ENCODE measurements at regions not wholly inside any gene's neighbourhood (a gene's known extent, or its start where the extent isn't known, plus 50 kb on each side); places are given as distances from the start of the nearest gene placed in this dataset.

DNA sequence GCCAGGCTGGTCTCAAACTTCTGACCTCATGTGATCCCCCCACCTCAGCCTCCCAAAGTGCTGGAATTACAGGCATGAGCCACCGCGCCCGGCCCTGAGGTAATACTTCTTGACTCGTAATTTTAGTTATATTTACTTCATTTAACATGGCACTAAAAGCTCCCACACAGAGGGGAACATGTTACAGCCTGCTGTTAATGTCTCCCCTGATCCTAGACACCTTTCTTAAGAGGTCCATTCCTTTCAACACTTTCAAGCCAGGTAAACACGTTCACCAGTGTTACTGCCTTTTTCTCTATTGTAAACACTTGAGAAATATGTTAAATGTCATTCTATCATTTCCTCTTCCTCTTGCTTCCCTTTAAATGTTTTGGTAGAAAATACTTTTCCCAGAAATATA, 161.4 kb downstream of the METTL4 start:
- DNase-seq, result no peak

DNA sequence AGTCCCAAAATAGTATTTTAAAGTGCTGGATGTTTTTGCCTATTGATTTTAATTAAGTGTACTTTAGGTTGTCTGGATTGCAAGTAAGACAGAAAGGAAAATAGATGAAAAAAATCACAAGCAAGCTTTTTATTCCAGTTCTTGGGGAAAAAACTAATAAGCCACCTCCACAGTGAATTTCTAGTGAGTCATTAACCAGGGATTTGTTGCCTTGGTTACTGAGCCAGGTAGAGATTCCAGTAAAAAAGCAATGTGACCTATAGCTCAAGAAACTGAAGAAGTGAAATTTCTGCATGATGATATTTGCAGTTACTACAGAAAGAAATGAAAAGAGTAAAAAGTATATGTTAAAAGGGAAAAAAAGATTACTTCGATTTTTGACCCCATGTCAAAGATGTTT, 160.6 kb downstream of the METTL4 start:
- no peak for DNase-seq

DNA sequence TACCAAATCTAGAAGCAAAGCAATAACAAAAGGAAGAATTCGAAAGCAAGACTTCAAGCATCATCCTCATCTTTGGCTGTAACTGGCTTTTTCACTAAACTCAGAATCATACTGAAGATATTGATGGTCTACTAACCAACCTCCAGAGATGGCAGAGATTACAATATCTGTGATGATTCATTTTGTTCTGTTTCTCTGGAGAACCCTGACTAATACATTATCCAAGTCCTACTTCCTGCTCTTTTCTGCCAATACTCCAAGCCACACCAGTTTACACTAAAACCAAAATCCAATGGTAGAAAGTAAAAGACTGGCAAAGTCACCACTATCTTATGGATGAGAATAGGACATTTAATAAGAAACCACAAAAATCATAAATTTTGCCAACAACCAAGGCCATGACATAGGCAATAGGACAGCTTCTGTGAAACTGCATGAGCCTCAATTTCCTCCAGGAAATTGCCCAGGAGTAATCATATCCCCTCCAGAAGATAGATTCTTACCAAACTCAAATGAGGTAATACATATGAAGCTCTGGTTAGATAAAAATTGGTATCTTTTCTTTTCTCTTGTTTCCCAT, 159.8 kb downstream of the METTL4 start:
- no peak for DNase-seq

DNA sequence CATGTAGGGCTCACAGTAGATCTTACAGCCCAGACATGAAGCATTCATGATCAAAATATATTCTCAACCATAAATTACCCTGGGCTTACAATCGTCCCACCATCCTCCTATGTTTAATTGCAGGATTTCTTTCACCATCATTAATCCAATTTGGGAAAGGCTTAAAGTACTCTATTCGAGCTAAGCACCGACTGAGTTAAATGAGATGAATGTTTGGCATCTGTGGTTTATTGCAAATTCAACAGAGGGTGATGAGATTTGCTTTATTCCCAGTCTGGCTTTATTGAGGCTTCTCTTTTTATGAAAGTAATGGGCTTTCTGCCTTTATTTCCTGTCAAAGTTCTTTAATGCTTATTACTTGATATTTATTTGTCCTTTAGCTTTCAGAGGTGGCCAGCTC, 159.0 kb downstream of the METTL4 start:
- no peak for DNase-seq

DNA sequence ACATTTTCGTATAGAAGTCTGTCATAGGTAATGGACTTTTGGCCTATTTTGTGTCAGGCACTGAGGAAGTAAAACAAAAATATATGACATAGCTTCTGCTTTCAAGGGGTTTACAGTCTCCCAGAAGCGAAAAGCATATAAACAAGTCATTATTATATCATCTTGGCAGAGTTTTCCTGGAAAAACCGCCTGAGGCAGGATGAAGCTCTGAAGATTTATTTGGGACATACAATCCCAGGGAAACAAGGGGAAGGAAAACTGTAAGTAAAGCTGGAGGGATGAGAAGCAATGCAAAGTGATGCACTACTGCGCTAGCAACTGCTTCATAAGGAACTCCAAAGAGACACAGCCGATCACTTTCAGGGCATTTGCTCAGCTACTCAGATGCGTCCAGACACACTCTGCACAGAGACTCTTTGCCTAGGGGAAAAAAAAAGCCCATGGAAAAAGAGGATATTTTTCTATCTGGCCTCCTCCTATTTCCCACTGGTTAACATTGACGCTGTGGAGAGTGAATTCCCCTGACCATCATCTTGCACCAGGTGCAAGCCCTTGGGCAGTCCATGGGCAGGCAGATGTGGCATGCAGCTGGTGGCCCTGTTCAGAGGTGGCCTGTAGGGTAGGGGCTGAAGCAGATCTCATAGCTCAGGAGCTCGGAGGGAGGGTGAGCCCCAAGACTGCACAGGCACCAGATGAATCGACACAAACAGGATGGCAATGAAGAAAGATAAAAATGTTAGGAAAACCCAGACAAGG, 158.1 kb downstream of the METTL4 start:
- no peak for DNase-seq

DNA sequence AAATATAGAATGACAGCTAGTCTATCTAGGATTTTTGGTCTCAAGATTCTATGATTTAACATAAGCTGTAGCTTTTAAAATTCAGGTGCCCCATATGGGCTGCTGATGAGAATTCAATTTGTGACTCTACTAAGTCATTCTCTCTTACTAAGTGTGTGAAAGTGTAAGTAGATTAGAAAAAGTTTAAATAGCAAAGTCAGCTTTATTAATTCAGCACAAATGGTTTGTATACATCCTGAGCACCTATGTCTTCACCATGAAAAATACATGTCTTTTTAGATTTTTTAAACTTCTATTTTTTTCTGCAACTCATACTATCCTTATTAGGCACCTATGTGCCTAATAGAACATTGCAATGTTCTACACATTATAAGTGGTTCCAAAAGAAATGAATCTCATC, 157.1 kb downstream of the METTL4 start:
- no peak for DNase-seq

DNA sequence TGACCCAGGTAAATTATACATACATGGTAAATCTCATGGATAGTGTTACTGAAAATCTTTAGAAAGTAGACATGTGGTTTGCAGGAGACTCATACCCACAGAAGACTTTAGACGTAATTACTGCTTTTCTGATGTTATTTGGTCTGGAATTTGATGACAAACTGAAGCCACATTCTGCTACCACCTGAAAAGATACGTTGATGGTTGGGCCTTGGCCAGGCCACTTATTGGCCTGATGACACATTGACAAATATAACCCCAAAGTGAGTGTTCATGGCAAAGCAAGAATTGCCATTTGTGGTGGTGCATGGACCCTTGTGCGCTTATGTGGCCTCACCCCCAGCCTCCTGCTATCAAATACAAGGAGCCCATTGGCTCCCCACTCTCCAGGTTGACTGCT, 155.6 kb downstream of the METTL4 start:
- no peak for DNase-seq

DNA sequence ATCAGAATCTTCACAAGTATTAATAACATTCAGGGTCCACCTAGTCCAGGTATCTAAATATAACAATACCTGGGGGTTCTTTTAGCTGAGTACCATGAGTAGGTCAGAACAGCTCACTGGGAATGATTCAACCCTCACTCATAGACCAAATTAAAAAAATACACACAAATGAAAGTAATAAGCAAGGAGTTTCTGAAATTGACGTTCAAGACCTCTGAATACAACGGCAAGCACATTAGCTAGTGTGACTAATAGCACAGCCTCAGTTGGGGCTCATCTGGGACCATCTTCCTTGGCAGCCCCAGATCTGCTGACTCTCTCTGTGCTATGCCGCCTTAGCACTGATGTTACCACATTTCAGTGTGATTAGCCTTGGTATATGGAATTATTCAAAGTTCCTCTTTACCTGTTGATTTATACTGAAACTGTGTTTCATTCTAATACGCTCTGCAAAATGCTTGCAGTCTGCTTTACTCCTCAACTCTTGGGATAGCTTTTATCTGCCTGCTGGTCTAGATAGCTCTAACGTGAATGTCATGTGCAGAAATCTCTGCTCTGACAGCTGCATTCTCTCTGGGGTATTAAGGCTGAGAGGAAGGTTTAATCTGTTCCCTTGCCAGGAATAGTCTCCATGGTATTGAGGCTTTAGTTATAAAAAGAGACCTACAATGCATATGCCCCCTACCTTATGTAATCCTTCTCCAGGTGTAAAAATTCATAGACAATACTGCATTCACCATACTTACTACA, 153.3 kb downstream of the METTL4 start:
- no peak for DNase-seq

DNA sequence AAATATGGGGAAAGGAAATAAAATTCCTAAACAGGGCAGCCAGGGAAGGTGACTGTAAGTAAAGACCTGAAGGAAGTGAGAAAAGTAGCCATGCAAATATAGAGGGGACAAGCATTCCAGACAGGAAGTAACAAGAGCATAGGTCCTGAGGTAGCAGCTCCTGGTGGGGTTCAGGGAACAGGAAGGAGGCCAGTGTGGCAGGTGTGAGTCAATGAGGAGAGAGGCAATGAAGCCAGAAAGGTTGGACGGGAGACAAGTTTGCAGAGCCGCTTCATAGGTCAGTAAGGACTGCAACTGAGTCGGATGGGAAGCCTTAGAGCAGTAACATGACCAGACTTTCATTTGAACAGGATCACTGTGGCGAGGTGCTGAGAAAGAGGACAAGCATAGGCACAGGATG, 150.9 kb downstream of the METTL4 start:
- DNase-seq, result no peak

DNA sequence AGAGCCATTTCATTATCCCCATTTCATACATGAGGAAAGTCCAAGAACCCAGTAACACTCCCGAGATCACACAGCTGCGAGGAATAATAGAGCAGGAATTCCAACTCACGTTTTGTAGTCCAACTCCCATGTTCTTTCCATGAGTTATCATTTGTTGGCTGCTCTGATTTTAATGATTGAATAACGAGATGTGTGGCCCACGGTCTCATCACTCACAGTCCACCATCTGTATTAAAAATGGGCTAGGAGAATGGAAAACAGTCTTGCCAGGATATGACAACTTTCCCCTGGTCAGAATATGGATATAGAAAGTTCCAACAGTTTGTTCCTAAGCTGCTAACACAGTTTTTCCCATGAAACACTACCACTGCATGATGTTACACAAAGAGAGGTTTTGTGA, 147.5 kb downstream of the METTL4 start:
- no peak for DNase-seq

DNA sequence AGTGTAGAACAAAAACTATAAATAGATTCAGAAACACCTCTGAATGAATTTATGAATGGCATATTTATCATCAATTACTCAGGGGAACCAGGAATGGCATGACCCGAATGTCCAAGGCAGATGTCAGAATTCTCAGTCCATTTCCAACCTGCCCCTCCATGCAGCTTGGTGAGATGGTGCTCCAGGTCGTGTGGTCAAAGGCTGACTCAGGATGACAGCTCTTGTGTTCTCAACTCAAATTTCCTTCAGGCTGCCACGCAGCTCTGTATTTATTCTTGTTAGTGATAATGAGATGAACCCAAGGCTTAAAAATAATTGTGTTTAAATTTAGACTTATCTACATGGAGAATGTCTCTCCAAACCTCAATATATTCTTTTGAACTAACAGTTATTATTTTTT, 146.9 kb downstream of the METTL4 start:
- no peak for DNase-seq

DNA sequence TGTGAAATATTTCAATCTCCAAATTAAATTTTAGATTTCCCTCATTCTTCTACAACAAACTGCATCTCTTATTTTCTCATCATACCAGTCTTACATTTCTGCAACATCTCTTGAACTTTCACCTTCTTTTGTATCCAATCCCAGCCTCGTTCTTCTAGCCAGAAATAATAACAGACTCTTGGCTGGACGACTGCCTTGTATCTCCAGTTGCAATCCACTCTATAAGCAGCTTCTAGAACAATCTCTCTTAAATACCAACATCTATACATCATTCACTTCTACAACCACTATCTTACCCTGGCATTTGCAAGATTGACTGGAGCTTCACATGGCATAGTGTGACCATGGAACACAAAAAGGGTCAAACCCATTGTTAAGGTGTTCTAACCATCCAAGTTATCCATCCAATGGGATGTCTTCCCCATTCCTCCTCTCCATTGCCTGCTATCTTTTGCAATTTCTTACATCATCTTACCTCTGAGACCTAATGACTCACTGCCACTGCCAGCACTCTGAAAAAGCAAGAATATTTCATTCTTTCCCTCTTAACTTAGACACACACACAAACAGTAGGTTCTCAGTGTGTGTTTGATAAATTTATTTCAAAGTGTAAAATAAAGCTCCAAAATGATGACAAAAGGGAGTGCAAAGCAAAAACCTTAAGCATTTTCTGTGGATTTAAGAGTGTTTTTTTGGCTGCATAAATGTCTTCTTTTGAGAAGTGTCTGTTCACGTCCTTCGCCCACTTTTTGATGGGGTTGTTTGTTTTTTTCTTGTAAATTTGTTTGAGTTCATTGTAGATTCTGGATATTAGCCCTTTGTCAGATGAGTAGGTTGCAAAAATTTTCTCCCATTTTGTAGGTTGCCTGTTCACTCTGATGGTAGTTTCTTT, 145.6 kb downstream of the METTL4 start:
- DNase-seq, result no peak

DNA sequence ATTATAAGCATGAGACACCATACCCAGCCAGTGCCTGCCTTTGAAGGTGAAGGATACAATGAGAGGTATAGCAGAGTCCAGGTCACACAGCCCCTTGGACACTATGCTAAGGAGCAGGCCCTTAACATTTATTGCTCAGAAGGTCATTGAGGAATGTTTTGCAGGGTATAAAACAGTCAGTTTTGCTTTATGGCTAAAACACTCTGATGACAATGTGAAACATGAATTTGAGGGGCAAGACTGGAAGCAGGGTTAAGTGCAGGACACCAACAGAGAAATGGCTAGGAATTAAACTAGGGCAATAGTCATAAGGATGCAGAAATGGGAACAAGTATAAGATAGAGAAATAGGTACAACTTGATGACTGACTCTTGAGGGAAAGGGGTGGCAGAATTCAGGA, 141.1 kb downstream of the METTL4 start:
- no peak for DNase-seq

DNA sequence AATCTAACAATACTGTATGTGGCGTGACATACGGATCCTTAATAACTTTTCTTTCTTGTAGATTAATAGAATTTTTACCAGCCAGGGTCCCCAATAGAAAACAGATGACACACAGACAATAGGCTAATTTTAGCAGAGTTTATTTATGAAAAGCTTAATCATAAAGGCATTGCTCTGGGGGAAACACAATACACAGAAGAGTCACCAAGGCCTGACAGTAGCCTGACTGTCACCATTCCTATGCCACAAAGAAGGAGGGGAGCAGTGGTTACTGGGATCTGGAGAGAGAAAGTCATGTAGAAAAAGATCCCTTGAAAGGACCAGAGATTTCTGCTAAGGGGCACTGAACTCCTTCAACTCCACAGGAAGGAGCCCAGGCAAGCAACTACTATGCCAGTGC, 139.5 kb downstream of the METTL4 start:
- no peak for DNase-seq

DNA sequence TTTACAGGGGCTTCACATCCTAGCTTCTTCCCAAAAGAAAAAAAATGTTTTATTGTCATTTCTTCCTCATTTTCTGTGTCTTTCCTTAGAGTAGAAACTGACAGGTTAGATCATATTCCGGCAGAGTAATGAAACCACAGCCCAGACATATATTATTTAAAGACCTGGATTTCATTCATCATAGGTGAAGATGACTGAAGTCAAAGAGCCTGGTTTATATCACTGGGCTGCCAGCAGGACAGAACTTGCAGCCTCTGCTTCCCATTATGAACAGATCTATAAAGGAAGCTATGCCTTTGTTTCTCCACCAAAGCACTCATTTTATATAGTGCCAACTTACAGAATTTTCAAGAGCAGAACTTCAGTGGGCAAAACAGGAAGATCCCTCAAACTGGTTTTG, 137.9 kb downstream of the METTL4 start:
- no peak for DNase-seq

DNA sequence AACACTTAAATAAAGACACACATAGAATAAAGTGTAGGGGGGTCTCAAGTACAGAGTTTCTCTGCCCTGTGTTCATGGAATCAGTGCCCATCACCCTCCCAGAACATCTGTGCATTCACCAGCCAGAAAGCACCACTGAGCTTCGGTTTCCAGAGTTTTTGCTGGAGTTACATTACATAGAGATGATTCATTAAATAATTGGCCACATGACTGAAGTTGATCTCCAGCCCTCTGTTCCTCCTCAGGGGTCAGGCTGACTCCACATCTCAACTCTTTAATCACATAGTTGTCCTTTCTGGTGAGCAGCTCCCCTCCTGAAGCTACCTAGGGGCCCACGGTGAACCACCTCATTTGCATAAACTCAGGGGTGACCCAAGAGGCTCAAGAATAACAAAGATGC, 129.8 kb downstream of the METTL4 start:
- no peak for DNase-seq

DNA sequence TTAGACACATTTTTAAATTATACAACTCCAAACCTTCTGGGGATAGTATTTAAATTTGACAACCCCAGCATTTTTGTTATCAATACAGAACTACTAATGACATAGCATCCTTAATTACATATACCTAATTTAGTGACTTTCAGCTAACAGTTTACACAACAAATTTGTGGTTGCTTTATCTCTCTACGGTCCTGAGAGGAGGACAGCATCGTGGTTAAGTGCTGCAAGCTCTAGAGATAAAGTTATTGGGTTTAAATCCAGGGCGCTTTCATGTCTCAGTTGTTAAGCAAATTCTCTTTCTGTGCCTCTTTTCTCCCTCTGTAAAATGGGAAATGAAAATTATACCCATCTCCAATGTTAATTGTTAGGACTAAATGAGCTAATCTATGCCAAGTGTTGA, 129.3 kb downstream of the METTL4 start:
- no peak for DNase-seq

DNA sequence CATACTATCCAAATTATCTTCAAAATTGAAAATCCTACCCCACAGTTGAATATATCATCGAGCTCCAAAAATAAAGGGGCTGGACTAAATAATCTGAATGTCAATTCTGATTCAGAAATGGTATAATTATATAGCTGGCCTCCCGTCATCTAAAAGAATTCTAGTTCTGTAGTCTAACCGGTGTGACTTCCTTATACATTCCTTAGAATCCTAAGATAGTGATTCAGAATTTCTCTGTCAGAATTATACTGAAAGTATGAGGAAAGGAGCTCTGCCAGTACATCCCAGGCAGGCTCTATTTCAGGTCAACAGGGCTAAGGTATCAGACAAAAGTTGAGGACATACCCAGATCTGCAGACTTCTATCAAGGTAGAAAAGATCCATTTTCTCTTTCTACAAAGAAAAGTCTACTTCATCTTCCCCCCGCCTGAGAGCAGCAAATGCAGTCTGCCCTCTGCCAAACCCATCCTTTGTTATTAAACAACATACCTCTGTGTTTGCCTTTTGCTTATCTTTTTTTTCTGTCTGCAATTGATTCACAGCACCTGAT, 128.5 kb downstream of the METTL4 start:
- no peak for DNase-seq

DNA sequence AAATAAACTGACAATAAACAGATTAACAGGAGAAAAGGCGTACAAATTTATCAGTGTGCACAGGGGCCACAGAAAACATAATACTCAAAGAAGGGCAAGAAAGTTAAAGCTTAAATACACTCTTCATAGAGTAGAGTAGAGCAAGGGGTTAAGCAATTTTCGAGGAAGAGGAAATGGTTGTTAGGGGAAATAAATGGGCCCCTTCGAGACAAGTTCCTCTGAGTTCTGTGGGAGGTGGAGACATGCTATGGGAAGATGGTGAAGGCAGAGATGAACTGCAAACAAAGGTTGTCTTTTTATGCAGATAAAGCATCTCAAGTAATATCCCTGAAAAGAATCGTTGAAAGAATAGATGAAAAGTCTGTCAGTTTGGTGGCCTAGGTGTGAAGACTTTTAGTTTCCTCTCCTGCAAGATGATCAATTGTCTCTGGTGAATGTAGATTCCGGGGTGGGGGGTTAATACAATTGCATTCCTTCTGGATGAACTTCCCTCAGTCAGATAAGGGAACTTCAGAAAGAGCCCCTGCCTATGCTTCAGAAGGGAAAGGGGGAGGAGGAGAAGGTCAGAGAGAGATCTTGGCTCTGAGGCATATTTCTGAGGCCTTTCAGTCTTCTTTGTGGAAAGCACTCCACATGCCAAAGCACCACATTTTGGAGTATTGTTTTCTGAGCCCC, 127.0 kb downstream of the METTL4 start:
- DNase-seq, result no peak

DNA sequence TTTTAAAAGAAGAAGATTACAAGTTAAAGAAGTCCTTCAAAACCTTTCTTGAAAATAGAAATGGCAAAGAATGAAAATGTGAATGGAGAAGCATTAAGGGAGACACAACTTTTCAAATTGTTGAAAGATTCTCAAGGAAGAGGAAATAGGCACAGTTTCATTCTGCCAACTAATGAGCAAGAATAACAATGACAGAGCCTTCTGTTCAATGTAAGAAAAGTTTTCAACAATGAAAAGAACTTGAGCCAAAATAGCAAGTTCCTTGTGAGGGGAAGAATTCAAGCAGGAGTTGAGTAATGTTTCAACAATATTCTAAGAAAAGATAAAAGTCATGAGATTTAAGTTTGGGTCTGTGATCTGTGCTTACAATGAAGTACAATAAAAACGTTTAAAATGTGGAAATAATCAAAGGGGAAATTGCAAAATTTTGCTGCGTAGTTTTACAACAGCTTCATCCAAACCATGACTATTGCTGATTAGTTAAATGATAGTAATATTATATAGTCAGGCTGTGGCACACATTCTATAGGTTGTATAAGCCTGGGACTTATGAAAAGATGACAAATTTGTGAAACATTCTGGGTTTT, 122.6 kb downstream of the METTL4 start:
- DNase-seq, result no peak

DNA sequence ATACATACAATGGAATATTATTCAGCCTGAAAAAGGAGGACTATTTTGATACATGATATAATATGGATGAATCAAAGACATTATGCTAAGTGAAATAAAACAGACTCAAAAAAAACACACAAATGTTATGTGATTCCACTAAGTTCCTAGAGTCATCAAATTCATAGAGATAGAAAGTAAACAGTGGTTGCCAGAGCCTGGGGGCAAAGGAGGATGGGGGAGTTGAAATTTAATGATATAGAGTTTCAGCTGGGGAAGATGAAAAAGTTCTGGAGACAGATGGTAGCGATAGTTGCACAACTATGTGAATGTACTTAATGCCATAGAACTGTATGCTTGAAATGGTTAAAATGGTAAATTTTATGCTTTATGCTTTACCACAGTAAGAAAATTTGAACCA, 119.7 kb downstream of the METTL4 start:
- DNase-seq, result no peak

DNA sequence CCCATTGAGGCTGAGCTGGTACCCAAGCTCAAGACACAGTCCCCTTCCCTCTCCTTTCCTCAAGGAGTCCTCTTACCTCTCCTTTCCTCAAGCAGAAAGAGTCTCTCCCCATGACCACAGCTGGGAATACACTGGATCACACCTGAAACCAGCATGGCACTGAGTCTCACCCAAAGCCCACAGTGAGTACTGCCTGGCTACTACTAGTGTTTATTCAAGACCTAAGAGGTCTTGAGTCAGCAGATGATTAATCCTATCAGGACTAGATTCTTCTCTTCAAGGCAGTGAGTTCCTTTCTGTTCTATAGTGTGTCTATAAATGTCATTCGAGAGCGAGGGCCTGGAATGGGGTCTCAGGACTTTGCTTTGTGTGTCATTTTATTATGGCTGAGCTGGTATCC, 111.4 kb downstream of the METTL4 start:
- DNase-seq, result no peak
